Keratinocyte (primary cell): ENCODE measurements at regions not wholly inside any gene's neighbourhood (a gene's known extent, or its start where the extent isn't known, plus 50 kb on each side); places are given as distances from the start of the nearest gene placed in this dataset.

Source experiments
- DNase-seq: peaks from one replicate; pipeline ENCODE4 v3.0.0-alpha.2; 2011; ENCODE audit warnings: low read depth, missing footprints, low spot score
- FAIRE-seq: peaks from 2 replicates; lab custom pipeline; 2011; peaks lifted over from hg19 to GRCh38; lab: Jason Lieb, UNC
- H2AFZ ChIP-seq: 2 replicates; pipeline ENCODE4 v1.6.0; 2012; ENCODE audit warnings: low read length, control low read depth, inconsistent platforms; ENCODE audit not compliant: control insufficient read depth
- H3K27ac ChIP-seq: 2 replicates; pipeline ENCODE4 v1.5.1; 2011; ENCODE audit warnings: low read length; ENCODE audit not compliant: control insufficient read depth, insufficient read depth
- H3K27me3 ChIP-seq: 3 replicates; pipeline ENCODE4 v1.6.0; 2011; ENCODE audit warnings: low read length; ENCODE audit not compliant: control insufficient read depth, insufficient read depth; ENCODE audit errors: extremely low read depth
- H3K36me3 ChIP-seq, 2 experiments: 2 replicates in 1 of 2; 3 replicates in 1 of 2; pipeline ENCODE4 v1.5.1; 2011; ENCODE audit warnings: low read length in 2 of 2, mild to moderate bottlenecking in 1 of 2; ENCODE audit not compliant: control insufficient read depth in 2 of 2, insufficient read depth in 2 of 2; ENCODE audit errors: extremely low read depth in 1 of 2
- H3K4me1 ChIP-seq: 3 replicates; pipeline ENCODE4 v1.5.1; 2011; ENCODE audit warnings: low read length; ENCODE audit not compliant: control insufficient read depth, insufficient read depth; ENCODE audit errors: extremely low read depth
- H3K4me2 ChIP-seq: 3 replicates; pipeline ENCODE4 v1.6.0; 2011; ENCODE audit warnings: low read depth, low read length; ENCODE audit not compliant: control insufficient read depth, insufficient read depth; ENCODE audit errors: extremely low read depth
- H3K4me3 ChIP-seq, 3 experiments: fragments of 200-600 bp in 1 of 3; sonication (generic) in 1 of 3; 2 replicates in 2 of 3; 3 replicates in 1 of 3; pipeline ENCODE4 v1.5.1; 2011 to 2016; ENCODE audit warnings: low read length in 3 of 3, mild to moderate bottlenecking in 3 of 3, control low read depth in 2 of 3, inconsistent platforms in 1 of 3, low read depth in 1 of 3, mixed read lengths in 1 of 3, mixed run types in 1 of 3, moderate library complexity in 1 of 3; ENCODE audit not compliant: control insufficient read depth in 2 of 3, insufficient read depth in 2 of 3; ENCODE audit errors: extremely low read depth in 1 of 3
- H3K79me2 ChIP-seq: 2 replicates; pipeline ENCODE4 v1.6.0; 2012; ENCODE audit warnings: low read length; ENCODE audit not compliant: control insufficient read depth, insufficient read depth
- H3K9ac ChIP-seq: 3 replicates; pipeline ENCODE4 v1.6.0; 2011; ENCODE audit warnings: low read length; ENCODE audit not compliant: control insufficient read depth, insufficient read depth; ENCODE audit errors: extremely low read depth
- H3K9me1 ChIP-seq: 3 replicates; pipeline ENCODE4 v1.6.0; 2011; ENCODE audit warnings: low read length; ENCODE audit not compliant: control insufficient read depth, insufficient read depth; ENCODE audit errors: extremely low read depth
- H3K9me3 ChIP-seq: 2 replicates; pipeline ENCODE4 v1.5.1; 2012; ENCODE audit warnings: low read depth, low read length; ENCODE audit not compliant: control insufficient read depth
- H4K20me1 ChIP-seq: 3 replicates; pipeline ENCODE4 v1.6.0; 2011; ENCODE audit warnings: low read length; ENCODE audit not compliant: control insufficient read depth, insufficient read depth; ENCODE audit errors: extremely low read depth
- EZH2 ChIP-seq: IDR thresholded peaks from one replicate; pipeline ENCODE4 v1.6.1; 2012; ENCODE audit warnings: inconsistent platforms, mild to moderate bottlenecking, low read length, moderate library complexity
- dilution Hi-C: fragments of 300-500 bp; cut with MboI; formaldehyde crosslinking; loops from one replicate; pipeline ENCODE4 v1.7.0; 2020; ENCODE audit warnings: low sequenced_read_pairs; ENCODE audit not compliant: extremely low pct_ligation_motif_present
- TF ChIP-seq, protein P1 (sequence below), 3 experiments: IDR thresholded peaks in 1 of 3; conservative IDR thresholded peaks in 1 of 3; optimal IDR thresholded peaks in 1 of 3; 2 replicates in 2 of 3; 3 replicates in 1 of 3; pipeline versions ENCODE3 to v1.5.1; 2011; ENCODE audit warnings: low read length in 3 of 3, mild to moderate bottlenecking in 3 of 3, moderate library complexity in 2 of 3, control low read depth in 1 of 3, inconsistent platforms in 1 of 3; ENCODE audit not compliant: insufficient read depth in 2 of 3; ENCODE audit errors: extremely low read depth in 1 of 3

DNA sequence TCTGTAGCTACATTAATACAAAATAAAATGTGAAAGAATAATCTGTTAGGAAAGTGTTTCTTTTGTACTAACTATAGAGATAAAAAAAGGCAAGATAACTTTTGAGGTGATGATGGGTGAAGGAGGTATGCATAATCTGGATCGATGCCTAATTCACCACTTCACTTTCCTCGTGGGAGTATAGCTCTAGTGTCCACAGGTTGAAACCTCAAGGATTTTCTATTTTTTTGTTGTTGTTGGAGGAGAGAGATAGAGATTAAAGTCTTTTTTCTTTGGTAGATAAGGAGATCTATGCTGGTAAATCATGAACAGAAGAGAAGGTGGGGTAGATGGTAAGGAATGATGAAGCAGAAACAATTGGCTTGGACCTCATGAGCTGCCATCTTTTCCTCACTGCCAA, 635.3 kb upstream of the ZEB2 start:
- no peaks in the 10 kb centered on the region for H3K9me3 ChIP-seq
- H3K4me2 ChIP-seq, result no peak overlapping the region
- H4K20me1 ChIP-seq, result no peaks in the 10 kb centered on the region
- no peaks in the 10 kb centered on the region for H3K4me1 ChIP-seq
- no peaks in the 10 kb centered on the region for H3K79me2 ChIP-seq
- no peak overlapping the region for H3K27ac ChIP-seq
- H2AFZ ChIP-seq, result no peak overlapping the region
- no peaks in the 10 kb centered on the region for H3K27me3 ChIP-seq
- TF ChIP-seq, protein P1, sequence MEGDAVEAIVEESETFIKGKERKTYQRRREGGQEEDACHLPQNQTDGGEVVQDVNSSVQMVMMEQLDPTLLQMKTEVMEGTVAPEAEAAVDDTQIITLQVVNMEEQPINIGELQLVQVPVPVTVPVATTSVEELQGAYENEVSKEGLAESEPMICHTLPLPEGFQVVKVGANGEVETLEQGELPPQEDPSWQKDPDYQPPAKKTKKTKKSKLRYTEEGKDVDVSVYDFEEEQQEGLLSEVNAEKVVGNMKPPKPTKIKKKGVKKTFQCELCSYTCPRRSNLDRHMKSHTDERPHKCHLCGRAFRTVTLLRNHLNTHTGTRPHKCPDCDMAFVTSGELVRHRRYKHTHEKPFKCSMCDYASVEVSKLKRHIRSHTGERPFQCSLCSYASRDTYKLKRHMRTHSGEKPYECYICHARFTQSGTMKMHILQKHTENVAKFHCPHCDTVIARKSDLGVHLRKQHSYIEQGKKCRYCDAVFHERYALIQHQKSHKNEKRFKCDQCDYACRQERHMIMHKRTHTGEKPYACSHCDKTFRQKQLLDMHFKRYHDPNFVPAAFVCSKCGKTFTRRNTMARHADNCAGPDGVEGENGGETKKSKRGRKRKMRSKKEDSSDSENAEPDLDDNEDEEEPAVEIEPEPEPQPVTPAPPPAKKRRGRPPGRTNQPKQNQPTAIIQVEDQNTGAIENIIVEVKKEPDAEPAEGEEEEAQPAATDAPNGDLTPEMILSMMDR (optimal IDR thresholded peaks at IDR 0.05 in 1 of 3, IDR thresholded peaks at IDR 0.05 in 1 of 3, conservative IDR thresholded peaks at IDR 0.05 in 1 of 3; ENCODE audit: extremely low read depth in 1 of 3, insufficient read depth in 2 of 3, low read length in 3 of 3), result no peak
- no peak for TF ChIP-seq EZH2
- no peak overlapping the region for H3K4me3 ChIP-seq
- dilution Hi-C loops, result no loop called here
- no peaks in the 10 kb centered on the region for H3K9me1 ChIP-seq
- no peak overlapping the region for H3K9ac ChIP-seq
- H3K36me3 ChIP-seq, result no peaks in the 10 kb centered on the region
- FAIRE-seq (no peak), DNase-seq (no peak)

DNA sequence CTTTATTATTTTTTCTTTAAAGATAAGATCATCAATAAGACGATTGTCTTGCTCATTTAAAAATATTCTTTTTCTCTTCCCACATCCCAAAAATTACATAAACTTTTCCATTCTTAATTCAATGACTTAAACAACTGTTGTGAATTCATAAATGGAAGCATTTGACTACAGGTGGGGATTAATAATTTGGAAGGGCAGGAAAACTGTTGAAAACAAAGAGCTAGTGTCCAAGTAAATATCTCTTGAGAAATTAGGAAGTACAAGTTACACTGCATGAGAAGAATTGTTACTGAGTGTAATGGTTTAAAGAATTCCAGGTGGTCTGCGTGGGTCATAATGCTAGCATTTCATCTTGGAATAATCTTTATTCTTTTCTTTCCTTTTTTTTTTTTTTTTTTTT, 634.8 kb upstream of the ZEB2 start:
- Histone ChIP-seq H3K9me1 (no peaks in the 10 kb centered on the region), H3K79me2 (no peaks in the 10 kb centered on the region), H3K4me1 (no peaks in the 10 kb centered on the region), H3K4me2 (no peak overlapping the region), H2AFZ (no peak overlapping the region), H3K9me3 (no peaks in the 10 kb centered on the region), H4K20me1 (no peaks in the 10 kb centered on the region), H3K27ac (no peak overlapping the region), H3K27me3 (no peaks in the 10 kb centered on the region), H3K9ac (no peak overlapping the region), H3K4me3 (no peak overlapping the region), H3K36me3 (no peaks in the 10 kb centered on the region)
- dilution Hi-C loops, result no loop called here
- FAIRE-seq (no peak), DNase-seq (no peak)
- TF ChIP-seq, protein P1 (optimal IDR thresholded peaks at IDR 0.05 in 1 of 3, IDR thresholded peaks at IDR 0.05 in 1 of 3, conservative IDR thresholded peaks at IDR 0.05 in 1 of 3; ENCODE audit: extremely low read depth in 1 of 3, insufficient read depth in 2 of 3, low read length in 3 of 3), result no peak
- TF ChIP-seq EZH2, result no peak
